ENCODE measurements at regions not wholly inside any gene's neighbourhood (a gene's known extent, or its start where the extent isn't known, plus 50 kb on each side); places are given as distances from the start of the nearest gene placed in this dataset.
"Not testable (repeated sequence)": the region's sequence is repeated elsewhere in the genome, so short reads cannot be mapped to it uniquely, and the experiment has no call there.

- no peak for DNase-seq
Observed at GRCh38 chr14:48686650-48687049, 899.5 kb downstream of the RPS29 start.

GRCh38 chr14:48672506-48672905 is 913.7 kb downstream of the RPS29 start:
- DNase-seq: no peak

GRCh38 chr14:48670939-48671338 is 915.2 kb downstream of the RPS29 start:
- no peak for DNase-seq

GRCh38 chr14:48665077-48665784 is 920.9 kb downstream of the RPS29 start:
- no peak for DNase-seq

- DNase-seq: no peak
Observed at GRCh38 chr14:48643241-48643640, 942.9 kb downstream of the RPS29 start.

GRCh38 chr14:48628870-48629269 is 953.5 kb upstream of the MDGA2 start:
- no peak for DNase-seq

- no peak for DNase-seq
Observed at GRCh38 chr14:48622980-48623379, 947.6 kb upstream of the MDGA2 start.

- DNase-seq: no peak
Observed at GRCh38 chr14:48618057-48618456, 942.7 kb upstream of the MDGA2 start.

GRCh38 chr14:48616931-48617330 is 941.5 kb upstream of the MDGA2 start:
- no peak for DNase-seq

GRCh38 chr14:48615618-48616017 is 940.2 kb upstream of the MDGA2 start:
- DNase-seq: no peak

GRCh38 chr14:48614003-48614402 is 938.6 kb upstream of the MDGA2 start:
- DNase-seq: no peak

GRCh38 chr14:48606960-48607359 is 931.6 kb upstream of the MDGA2 start:
- not testable (repeated sequence) for DNase-seq

GRCh38 chr14:48598458-48598857 is 923.1 kb upstream of the MDGA2 start:
- no peak for DNase-seq

GRCh38 chr14:48586099-48586498 is 910.7 kb upstream of the MDGA2 start:
- DNase-seq: no peak

- no peak for DNase-seq
Observed at GRCh38 chr14:48584031-48584430, 908.6 kb upstream of the MDGA2 start.

GRCh38 chr14:48582938-48583337 is 907.5 kb upstream of the MDGA2 start:
- no peak for DNase-seq

- no peak for DNase-seq
Observed at GRCh38 chr14:48580692-48581091, 905.3 kb upstream of the MDGA2 start.

GRCh38 chr14:48575772-48576171 is 900.4 kb upstream of the MDGA2 start:
- no peak for DNase-seq

GRCh38 chr14:48568688-48569087 is 893.3 kb upstream of the MDGA2 start:
- DNase-seq: no peak

GRCh38 chr14:48568252-48568651 is 892.8 kb upstream of the MDGA2 start:
- DNase-seq: no peak

- DNase-seq: no peak
Observed at GRCh38 chr14:48563489-48563888, 888.1 kb upstream of the MDGA2 start.

GRCh38 chr14:48561438-48561837 is 886.0 kb upstream of the MDGA2 start:
- not testable (repeated sequence) for DNase-seq

GRCh38 chr14:48560421-48560820 is 885.0 kb upstream of the MDGA2 start:
- no peak for DNase-seq

- DNase-seq: no peak
Observed at GRCh38 chr14:48553443-48553842, 878.0 kb upstream of the MDGA2 start.

GRCh38 chr14:48546996-48547395 is 871.6 kb upstream of the MDGA2 start:
- no peak for DNase-seq
